Activated T-cell treated with anti-CD3 and anti-CD28 coated beads, Interleukin-2, amount 50 U/mL, for 72 hours (primary cell): ENCODE measurements at regions not wholly inside any gene's neighbourhood (a gene's known extent, or its start where the extent isn't known, plus 50 kb on each side); places are given as distances from the start of the nearest gene placed in this dataset.
"Not testable (repeated sequence)": the region's sequence is repeated elsewhere in the genome, so short reads cannot be mapped to it uniquely, and the experiment has no call there.

Experiments used
- ATAC-seq, 2 donors: fragments of 150-1000 bp; cut with Tn5 transposase; replicated peaks in 1 of 2; 2 replicates each; pipeline ENCODE4 v1.10.0; 2021; ENCODE audit warnings: moderate library complexity in 2 of 2, mild to moderate bottlenecking in 1 of 2
- DNase-seq, 2 donors: peaks; one replicate each; pipeline ENCODE4 v3.0.0; 2021 to 2022; ENCODE audit warnings: mixed read lengths in 1 of 2
- H3K27ac Mint-ChIP-seq: one replicate; pipeline ENCODE4 v1.8.0; 2022; ENCODE audit warnings: mild to moderate bottlenecking, moderate library complexity, mixed read lengths
- H3K27me3 Mint-ChIP-seq: one replicate; pipeline ENCODE4 v1.8.0; 2022; ENCODE audit warnings: low read depth, mixed read lengths
- H3K36me3 Mint-ChIP-seq, 2 donors: one replicate each; pipeline ENCODE4 v1.8.0; 2022; ENCODE audit warnings: mixed read lengths in 2 of 2, mild to moderate bottlenecking in 1 of 2; ENCODE audit not compliant: insufficient read depth in 2 of 2
- H3K4me1 Mint-ChIP-seq: one replicate; pipeline ENCODE4 v1.8.0; 2022; ENCODE audit warnings: low read depth, mixed read lengths
- H3K4me3 Mint-ChIP-seq, 2 donors: one replicate each; pipeline ENCODE4 v1.8.0; 2022; ENCODE audit warnings: mild to moderate bottlenecking in 2 of 2, mixed read lengths in 2 of 2, moderate library complexity in 2 of 2
- H3K9me3 Mint-ChIP-seq, 2 donors: one replicate each; pipeline ENCODE4 v1.8.0; 2022; ENCODE audit warnings: mixed read lengths in 2 of 2

DNA sequence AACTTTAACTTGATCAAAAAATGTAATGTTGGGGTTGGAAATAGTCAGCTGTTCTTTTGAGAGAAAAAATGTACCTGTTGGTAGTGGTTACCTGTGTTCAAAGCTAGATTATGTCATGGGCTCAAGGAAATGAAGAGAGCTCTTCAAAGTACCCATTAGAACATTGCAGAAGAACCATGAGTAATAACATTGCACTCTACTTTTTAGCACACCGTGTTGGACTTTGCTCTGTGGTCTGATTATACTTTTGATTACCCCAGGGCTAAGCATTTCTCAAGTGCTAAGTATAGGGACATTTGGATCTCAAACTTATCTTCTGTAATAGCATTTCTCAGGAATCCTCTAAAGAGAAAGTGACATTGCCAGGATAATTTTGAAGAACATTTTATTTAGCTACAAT is 1122.8 kb upstream of the CELF4 start:
- H3K27ac Mint-ChIP-seq = no peak overlapping the region
- ATAC-seq (no peak), DNase-seq (no peak)
- H3K9me3 Mint-ChIP-seq = peaks cover 3 to 5% of the 10 kb centered on the region in 2 donors
- H3K4me1 Mint-ChIP-seq = peaks cover 5% of the 10 kb centered on the region
- H3K36me3 Mint-ChIP-seq = peaks cover 0 to 3% of the 10 kb centered on the region in 2 donors
- H3K27me3 Mint-ChIP-seq = peaks cover 6% of the 10 kb centered on the region
- H3K4me3 Mint-ChIP-seq = no peak overlapping the region

DNA sequence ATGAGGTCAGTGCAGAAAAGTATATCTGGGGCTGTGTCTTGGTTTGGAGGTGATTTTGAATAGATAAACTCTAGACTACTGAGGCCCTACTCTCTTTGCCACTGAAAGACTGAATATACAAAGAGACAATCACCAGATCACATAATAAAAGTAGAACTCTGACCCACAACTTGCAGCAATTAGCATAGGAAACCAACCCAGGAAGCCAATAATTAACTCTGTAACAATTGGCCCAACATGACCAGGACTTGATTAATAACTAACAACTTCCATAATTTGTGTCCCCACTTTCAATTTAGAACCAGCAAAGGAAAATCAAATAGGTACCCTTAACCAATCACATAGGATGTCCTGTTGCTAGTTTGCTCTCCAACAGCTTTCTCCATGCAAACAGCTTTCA is 1104.9 kb upstream of the CELF4 start:
- H3K27me3 Mint-ChIP-seq = no peaks in the 10 kb centered on the region
- H3K9me3 Mint-ChIP-seq = peaks cover 2 to 3% of the 10 kb centered on the region in 2 donors
- ATAC-seq (no peak), DNase-seq (no peak)
- H3K36me3 Mint-ChIP-seq = no peaks in the 10 kb centered on the region
- no peaks in the 10 kb centered on the region for H3K4me1 Mint-ChIP-seq
- H3K27ac Mint-ChIP-seq = no peak overlapping the region
- H3K4me3 Mint-ChIP-seq = no peak overlapping the region

- peaks cover 7% of the 10 kb centered on the region for H3K27me3 Mint-ChIP-seq
These were observed 1099.3 kb upstream of the CELF4 start for GRCh38 chr18:38664929-38665328.

DNA sequence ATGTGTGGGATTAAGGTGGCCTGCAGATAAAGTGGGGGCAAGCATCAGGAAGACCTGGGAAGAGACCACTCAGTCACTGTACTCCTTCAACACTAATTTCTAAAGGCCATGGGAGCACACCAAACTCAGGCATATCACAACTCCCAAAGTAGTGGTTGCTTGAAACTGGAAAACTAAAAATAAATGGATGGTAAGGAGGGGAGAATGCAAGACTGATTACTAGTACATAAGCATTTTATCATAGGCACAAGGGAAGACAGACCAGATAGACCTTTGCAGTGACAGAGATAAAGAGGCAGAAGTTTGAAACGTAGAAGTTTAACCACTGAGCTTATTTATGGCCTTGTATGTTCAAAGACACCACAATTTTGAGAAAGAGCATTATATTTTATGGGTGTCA is 1098.1 kb upstream of the CELF4 start:
- H3K4me3 Mint-ChIP-seq = no peak overlapping the region
- no peak overlapping the region for H3K27ac Mint-ChIP-seq
- H3K4me1 Mint-ChIP-seq = no peaks in the 10 kb centered on the region
- H3K27me3 Mint-ChIP-seq = peaks cover 7% of the 10 kb centered on the region
- no peaks in the 10 kb centered on the region for H3K9me3 Mint-ChIP-seq
- ATAC-seq (no peak), DNase-seq (no peak)
- H3K36me3 Mint-ChIP-seq = no peaks in the 10 kb centered on the region

More at GRCh38 chr18:38664929-38665328, 1099.3 kb upstream of the CELF4 start:
- Mint-ChIP-seq H3K9me3 (no peaks in the 10 kb centered on the region), H3K27ac (no peak overlapping the region), H3K4me1 (no peaks in the 10 kb centered on the region), H3K36me3 (no peaks in the 10 kb centered on the region), H3K4me3 (no peak overlapping the region)
- DNase-seq = no peak
- ATAC-seq = no peak

DNA sequence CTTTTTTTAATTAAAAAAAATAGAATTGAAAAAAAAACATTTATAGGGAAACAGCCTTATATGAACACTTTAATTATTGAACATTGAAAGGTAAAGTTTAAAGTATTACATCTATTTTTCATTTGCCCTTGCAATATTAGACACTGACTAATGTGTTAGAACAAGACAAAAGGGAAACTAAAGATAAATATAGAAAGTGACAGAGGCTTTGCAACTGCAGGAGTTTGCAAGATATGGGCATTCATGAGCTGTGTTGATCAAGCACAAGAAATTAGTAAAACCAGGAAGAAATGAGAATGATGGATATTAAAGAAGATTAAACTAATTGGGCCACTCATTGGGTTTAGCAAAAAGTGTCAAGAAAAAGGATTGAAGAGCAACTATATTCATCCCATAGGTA is 1097.7 kb upstream of the CELF4 start:
- no peaks in the 10 kb centered on the region for H3K4me1 Mint-ChIP-seq
- no peak for ATAC-seq
- no peak overlapping the region for H3K27ac Mint-ChIP-seq
- no peak for DNase-seq
- no peak overlapping the region for H3K4me3 Mint-ChIP-seq
- H3K36me3 Mint-ChIP-seq = no peaks in the 10 kb centered on the region
- no peaks in the 10 kb centered on the region for H3K9me3 Mint-ChIP-seq
- H3K27me3 Mint-ChIP-seq = peaks cover 7% of the 10 kb centered on the region

GRCh38 chr18:38654946-38655345 is 1089.3 kb upstream of the CELF4 start:
- ATAC-seq = no peak
- H3K27ac Mint-ChIP-seq = no peak overlapping the region
- no peak overlapping the region for H3K4me3 Mint-ChIP-seq
- DNase-seq = no peak
- H3K9me3 Mint-ChIP-seq = no peaks in the 10 kb centered on the region
- H3K4me1 Mint-ChIP-seq = peaks cover 7% of the 10 kb centered on the region
- no peaks in the 10 kb centered on the region for H3K36me3 Mint-ChIP-seq
- H3K27me3 Mint-ChIP-seq = peaks cover 10% of the 10 kb centered on the region

- no peak for ATAC-seq
- Mint-ChIP-seq H3K9me3 (no peaks in the 10 kb centered on the region), H3K36me3 (no peaks in the 10 kb centered on the region), H3K27me3 (peaks cover 10% of the 10 kb centered on the region), H3K27ac (no peak overlapping the region), H3K4me1 (peaks cover 4% of the 10 kb centered on the region), H3K4me3 (no peak overlapping the region)
- DNase-seq = no peak
These were observed 1086.1 kb upstream of the CELF4 start for GRCh38 chr18:38651736-38652135.

- Mint-ChIP-seq H3K27me3 (peaks cover 4% of the 10 kb centered on the region), H3K4me3 (no peak overlapping the region), H3K9me3 (no peaks in the 10 kb centered on the region), H3K4me1 (peaks cover 5% of the 10 kb centered on the region), H3K36me3 (no peaks in the 10 kb centered on the region), H3K27ac (no peak overlapping the region)
- DNase-seq (no peak), ATAC-seq (no peak)
These were observed 1082.6 kb upstream of the CELF4 start for GRCh38 chr18:38648179-38648578.

DNA sequence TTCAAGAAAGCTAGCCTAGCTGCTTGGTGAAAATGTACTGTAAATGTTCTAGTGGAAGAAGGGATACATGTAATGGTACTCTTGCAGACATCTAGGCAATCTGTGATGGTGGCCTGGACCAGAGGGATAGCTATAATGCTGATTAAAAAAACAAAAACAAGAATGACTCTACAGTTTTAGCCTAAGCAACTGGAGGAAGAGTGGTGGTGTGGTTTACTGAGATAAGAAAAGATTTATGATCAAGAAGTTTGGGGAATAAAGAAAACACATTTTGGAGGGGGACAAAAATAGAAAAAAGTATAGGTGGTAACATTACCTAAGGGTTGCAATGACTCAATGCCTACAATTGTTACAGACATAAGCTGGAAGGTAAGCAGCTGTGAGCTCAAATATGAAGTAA is 1080.7 kb upstream of the CELF4 start:
- DNase-seq = no peak
- no peaks in the 10 kb centered on the region for H3K36me3 Mint-ChIP-seq
- ATAC-seq = no peak
- no peaks in the 10 kb centered on the region for H3K27me3 Mint-ChIP-seq
- no peak overlapping the region for H3K4me3 Mint-ChIP-seq
- H3K9me3 Mint-ChIP-seq = no peaks in the 10 kb centered on the region
- H3K27ac Mint-ChIP-seq = no peak overlapping the region
- H3K4me1 Mint-ChIP-seq = peaks cover 5% of the 10 kb centered on the region

DNA sequence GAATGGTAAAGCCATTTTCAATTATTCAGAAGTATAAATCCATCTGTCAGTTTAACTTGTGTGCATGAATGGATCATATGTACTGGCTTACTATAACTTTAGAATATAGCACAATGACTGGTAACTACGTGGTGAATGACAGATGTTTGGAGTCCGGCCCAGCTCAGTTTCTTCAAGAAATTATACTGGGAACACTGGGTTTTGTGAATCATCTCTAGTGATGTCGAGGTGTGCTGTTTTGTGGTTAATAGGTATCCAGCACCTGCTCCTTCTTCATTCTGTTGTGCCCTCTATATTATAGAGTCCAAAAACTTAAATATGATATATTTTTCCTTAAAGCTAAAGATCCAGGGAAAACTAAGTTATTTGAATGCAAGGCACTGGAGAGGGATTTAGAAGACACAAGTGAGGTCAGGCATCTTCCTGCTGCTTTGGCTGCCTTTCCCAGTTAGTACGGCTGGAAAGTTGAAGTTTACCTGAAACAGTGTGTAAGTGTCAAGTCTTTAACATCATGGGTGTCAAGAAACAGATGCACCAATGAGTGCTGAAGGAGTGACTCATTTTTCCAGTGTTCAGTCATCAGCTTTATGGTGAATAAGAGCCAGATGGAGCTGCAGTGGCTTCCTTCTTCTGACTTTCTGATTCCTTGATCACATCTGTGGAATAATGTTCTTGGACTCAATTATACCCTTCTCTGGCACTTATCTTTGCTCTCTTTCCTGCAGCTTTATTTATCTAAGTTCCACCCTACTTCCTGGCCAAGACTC is 1079.5 kb upstream of the CELF4 start:
- no peaks in the 10 kb centered on the region for H3K27me3 Mint-ChIP-seq
- H3K9me3 Mint-ChIP-seq = peaks cover 0 to 2% of the 10 kb centered on the region in 2 donors
- H3K4me1 Mint-ChIP-seq = peaks cover 5% of the 10 kb centered on the region
- H3K36me3 Mint-ChIP-seq = no peaks in the 10 kb centered on the region
- H3K4me3 Mint-ChIP-seq = no peak overlapping the region
- ATAC-seq (peak in 1 of 2 donors; percentile 76), DNase-seq (no peak)
- no peak overlapping the region for H3K27ac Mint-ChIP-seq

- Mint-ChIP-seq H3K27ac (no peak overlapping the region), H3K9me3 (peaks cover 9 to 10% of the 10 kb centered on the region in 2 donors), H3K4me3 (no peak overlapping the region), H3K36me3 (peaks cover 4 to 7% of the 10 kb centered on the region in 2 donors), H3K27me3 (no peaks in the 10 kb centered on the region), H3K4me1 (peaks cover 5% of the 10 kb centered on the region)
- ATAC-seq (no peak), DNase-seq (no peak)
These were observed 1077.1 kb upstream of the CELF4 start for GRCh38 chr18:38642711-38643110.

DNA sequence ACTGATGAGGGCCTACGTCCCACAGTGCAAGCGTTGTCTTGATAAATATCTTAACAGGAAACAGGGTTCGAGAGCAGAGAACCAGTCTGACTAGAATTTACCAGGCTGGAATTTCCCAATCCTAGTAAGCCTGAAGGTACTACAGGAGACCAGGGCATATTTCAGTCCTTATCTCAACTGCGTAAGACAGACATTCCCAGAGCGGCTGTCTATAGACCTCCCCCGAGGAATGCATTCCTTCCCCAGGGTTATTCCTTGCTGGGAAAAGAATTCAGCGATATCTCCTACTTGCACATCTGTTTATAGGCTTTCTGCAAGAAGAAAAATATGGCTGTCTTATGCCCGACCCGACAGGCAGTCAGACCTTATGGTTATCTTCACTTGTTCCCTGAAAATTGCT is 1074.1 kb upstream of the CELF4 start:
- not testable (repeated sequence) for DNase-seq, H3K4me1 Mint-ChIP-seq, H3K27me3 Mint-ChIP-seq, H3K4me3 Mint-ChIP-seq, ATAC-seq, H3K27ac Mint-ChIP-seq, H3K36me3 Mint-ChIP-seq
- peaks cover 10 to 12% of the 10 kb centered on the region in 2 donors for H3K9me3 Mint-ChIP-seq

DNA sequence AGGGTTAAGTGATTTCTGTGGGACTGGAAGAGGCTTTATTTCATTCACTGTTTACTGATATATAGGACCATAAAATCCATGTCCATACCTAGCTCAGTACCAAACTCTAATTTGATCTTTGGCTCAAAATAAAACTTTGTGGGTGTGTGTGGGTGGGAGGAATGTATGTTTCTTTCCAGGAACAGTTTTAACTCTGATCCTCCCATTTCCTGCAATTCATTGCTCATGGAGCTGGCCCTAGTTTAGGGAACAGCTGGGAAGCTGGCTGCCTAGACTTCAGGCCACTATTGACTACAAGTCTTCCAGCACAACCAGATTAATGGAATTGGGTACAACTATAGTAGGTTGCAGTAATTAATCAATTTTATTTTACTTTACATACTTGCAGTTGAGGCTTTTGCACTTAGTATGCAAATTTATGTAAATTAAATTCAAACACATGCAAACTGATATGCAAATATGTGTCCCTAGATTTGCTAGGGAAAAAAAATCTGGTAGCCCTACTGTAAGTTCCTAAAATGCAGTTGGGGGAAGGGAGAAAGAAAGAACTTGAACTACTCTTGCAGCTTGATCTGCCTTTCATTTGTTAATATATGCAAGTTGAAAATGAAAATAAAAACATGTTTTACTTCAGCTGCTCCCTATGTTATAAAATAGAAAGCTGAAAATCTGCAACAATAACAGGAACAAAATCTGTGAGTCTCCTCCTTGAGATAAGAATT is 1070.3 kb upstream of the CELF4 start:
- no peaks in the 10 kb centered on the region for H3K27me3 Mint-ChIP-seq
- DNase-seq = no peak
- peaks cover 10 to 12% of the 10 kb centered on the region in 2 donors for H3K9me3 Mint-ChIP-seq
- H3K27ac Mint-ChIP-seq = no peak overlapping the region
- no peak overlapping the region for H3K4me3 Mint-ChIP-seq
- ATAC-seq = no peak
- H3K36me3 Mint-ChIP-seq = peaks cover 4 to 7% of the 10 kb centered on the region in 2 donors
- peaks cover 7% of the 10 kb centered on the region for H3K4me1 Mint-ChIP-seq
